HL-60 (cell line): ENCODE measurements at regions not wholly inside any gene's neighbourhood (a gene's known extent, or its start where the extent isn't known, plus 50 kb on each side); places are given as distances from the start of the nearest gene placed in this dataset.

Experiments used
- DNase-seq, 2 experiments: peaks; one replicate each; pipeline ENCODE4 v3.0.0-alpha.2; 2010 to 2020; ENCODE audit warnings: low read depth in 1 of 2, low spot score in 1 of 2
- H3K27ac ChIP-seq: fragments of 250-450 bp; sonication (Bioruptor Pico); replicated peaks from 2 replicates; pipeline ENCODE4 v1.5.1; 2020; ENCODE audit warnings: mild to moderate bottlenecking, moderate library complexity
- H3K27me3 ChIP-seq: fragments of 250-450 bp; sonication (Bioruptor Pico); 2 replicates; pipeline ENCODE4 v1.5.1; 2021; ENCODE audit warnings: mild to moderate bottlenecking, moderate library complexity; ENCODE audit not compliant: insufficient read depth, poor library complexity, severe bottlenecking
- H3K4me3 ChIP-seq: replicated peaks from 2 replicates; pipeline ENCODE4 v1.5.1; 2011; ENCODE audit warnings: mild to moderate bottlenecking, control low read depth, low read length; ENCODE audit not compliant: insufficient read depth
- GABPA ChIP-seq: IDR thresholded peaks from 2 replicates; pipeline ENCODE4 v1.6.1; 2012; ENCODE audit warnings: low read depth
- POLR2AphosphoS5 ChIP-seq: IDR thresholded peaks from 2 replicates; pipeline ENCODE4 v1.6.1; 2012; ENCODE audit warnings: low read depth
- SPI1 ChIP-seq: IDR thresholded peaks from 2 replicates; pipeline ENCODE4 v1.6.1; 2012; ENCODE audit warnings: low read depth, mild to moderate bottlenecking, borderline replicate concordance
- TF ChIP-seq, protein P1 (sequence below): IDR thresholded peaks from one replicate; pipeline ENCODE4 v1.5.1; 2011; ENCODE audit warnings: low read length, control low read depth, inconsistent platforms; ENCODE audit not compliant: insufficient read depth
- TF ChIP-seq, protein P2 (sequence below): IDR thresholded peaks from 2 replicates; pipeline ENCODE4 v1.6.1; 2012; ENCODE audit warnings: low read depth; ENCODE audit not compliant: insufficient replicate concordance

- Histone ChIP-seq H3K27ac (no peak overlapping the region), H3K27me3 (no peaks in the 10 kb centered on the region), H3K4me3 (no peak overlapping the region)
- DNase-seq, result no peak
- no peak for TF ChIP-seq SPI1
- TF ChIP-seq, protein P1, sequence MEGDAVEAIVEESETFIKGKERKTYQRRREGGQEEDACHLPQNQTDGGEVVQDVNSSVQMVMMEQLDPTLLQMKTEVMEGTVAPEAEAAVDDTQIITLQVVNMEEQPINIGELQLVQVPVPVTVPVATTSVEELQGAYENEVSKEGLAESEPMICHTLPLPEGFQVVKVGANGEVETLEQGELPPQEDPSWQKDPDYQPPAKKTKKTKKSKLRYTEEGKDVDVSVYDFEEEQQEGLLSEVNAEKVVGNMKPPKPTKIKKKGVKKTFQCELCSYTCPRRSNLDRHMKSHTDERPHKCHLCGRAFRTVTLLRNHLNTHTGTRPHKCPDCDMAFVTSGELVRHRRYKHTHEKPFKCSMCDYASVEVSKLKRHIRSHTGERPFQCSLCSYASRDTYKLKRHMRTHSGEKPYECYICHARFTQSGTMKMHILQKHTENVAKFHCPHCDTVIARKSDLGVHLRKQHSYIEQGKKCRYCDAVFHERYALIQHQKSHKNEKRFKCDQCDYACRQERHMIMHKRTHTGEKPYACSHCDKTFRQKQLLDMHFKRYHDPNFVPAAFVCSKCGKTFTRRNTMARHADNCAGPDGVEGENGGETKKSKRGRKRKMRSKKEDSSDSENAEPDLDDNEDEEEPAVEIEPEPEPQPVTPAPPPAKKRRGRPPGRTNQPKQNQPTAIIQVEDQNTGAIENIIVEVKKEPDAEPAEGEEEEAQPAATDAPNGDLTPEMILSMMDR, result no peak
- no peak for TF ChIP-seq GABPA
- TF ChIP-seq, protein P2, sequence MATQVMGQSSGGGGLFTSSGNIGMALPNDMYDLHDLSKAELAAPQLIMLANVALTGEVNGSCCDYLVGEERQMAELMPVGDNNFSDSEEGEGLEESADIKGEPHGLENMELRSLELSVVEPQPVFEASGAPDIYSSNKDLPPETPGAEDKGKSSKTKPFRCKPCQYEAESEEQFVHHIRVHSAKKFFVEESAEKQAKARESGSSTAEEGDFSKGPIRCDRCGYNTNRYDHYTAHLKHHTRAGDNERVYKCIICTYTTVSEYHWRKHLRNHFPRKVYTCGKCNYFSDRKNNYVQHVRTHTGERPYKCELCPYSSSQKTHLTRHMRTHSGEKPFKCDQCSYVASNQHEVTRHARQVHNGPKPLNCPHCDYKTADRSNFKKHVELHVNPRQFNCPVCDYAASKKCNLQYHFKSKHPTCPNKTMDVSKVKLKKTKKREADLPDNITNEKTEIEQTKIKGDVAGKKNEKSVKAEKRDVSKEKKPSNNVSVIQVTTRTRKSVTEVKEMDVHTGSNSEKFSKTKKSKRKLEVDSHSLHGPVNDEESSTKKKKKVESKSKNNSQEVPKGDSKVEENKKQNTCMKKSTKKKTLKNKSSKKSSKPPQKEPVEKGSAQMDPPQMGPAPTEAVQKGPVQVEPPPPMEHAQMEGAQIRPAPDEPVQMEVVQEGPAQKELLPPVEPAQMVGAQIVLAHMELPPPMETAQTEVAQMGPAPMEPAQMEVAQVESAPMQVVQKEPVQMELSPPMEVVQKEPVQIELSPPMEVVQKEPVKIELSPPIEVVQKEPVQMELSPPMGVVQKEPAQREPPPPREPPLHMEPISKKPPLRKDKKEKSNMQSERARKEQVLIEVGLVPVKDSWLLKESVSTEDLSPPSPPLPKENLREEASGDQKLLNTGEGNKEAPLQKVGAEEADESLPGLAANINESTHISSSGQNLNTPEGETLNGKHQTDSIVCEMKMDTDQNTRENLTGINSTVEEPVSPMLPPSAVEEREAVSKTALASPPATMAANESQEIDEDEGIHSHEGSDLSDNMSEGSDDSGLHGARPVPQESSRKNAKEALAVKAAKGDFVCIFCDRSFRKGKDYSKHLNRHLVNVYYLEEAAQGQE, result no peak
- TF ChIP-seq POLR2AphosphoS5, result no peak
Observed at GRCh38 chr11:114942207-114942606, 263.9 kb downstream of the NXPE2 start.

- no peak overlapping the region for H3K4me3 ChIP-seq
- DNase-seq, result no peak
- no peaks in the 10 kb centered on the region for H3K27me3 ChIP-seq
Observed at GRCh38 chr11:114949614-114950351, 271.5 kb downstream of the NXPE2 start.

DNA sequence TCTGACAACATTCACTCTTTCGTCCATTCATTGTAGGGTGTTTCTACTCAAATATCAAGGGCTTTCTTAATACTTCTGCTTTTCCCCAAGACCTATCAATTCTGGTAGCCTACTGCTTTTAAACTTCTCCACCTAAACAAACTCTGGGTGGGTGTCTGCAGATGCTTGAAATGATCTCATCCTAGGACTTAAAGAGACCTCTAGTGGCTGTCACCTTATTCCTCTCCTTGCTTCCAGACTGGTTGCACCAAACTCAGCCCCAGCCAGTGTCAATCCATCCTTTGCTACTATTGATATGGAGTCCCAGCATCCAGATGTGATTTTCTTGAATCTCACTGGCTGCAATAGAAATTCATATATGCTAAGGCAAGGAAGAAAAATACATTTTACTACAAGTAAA, 274.7 kb downstream of the NXPE2 start:
- Histone ChIP-seq H3K4me3 (no peak overlapping the region), H3K27me3 (no peaks in the 10 kb centered on the region), H3K27ac (no peak overlapping the region)
- DNase-seq, result no peak
- TF ChIP-seq POLR2AphosphoS5 (no peak), GABPA (no peak)

More at GRCh38 chr11:114949614-114950351, 271.5 kb downstream of the NXPE2 start:
- H3K27ac ChIP-seq, result no peak overlapping the region
- TF ChIP-seq GABPA (no peak), SPI1 (no peak), POLR2AphosphoS5 (no peak)
- TF ChIP-seq, protein P2, result no peak
- TF ChIP-seq, protein P1, result no peak

DNA sequence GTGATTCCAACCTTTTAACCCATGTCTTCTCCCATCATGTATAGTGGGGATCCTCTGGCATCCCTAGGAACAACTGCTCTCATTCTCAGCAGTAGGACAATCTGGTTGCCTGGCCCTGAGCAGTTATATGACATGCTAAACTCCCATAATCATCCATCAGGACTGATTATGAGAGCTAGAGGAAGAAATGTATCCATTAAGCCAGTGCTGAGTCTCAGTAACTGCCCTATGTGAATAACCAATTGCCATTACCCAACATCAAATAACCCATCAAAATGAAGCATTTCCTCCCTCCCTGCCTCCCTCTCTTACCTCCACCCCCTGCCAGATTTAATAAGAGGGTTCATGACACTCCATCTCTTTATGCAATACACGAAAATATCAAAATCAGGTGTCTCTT, 277.6 kb downstream of the NXPE2 start:
- TF ChIP-seq, protein P2, result no peak
- no peak for TF ChIP-seq GABPA
- no peak for TF ChIP-seq POLR2AphosphoS5
- TF ChIP-seq, protein P1, result no peak
- TF ChIP-seq SPI1, result no peak

More for the DNA sequence above, 277.6 kb downstream of the NXPE2 start:
- Histone ChIP-seq H3K27ac (no peak overlapping the region), H3K4me3 (no peak overlapping the region), H3K27me3 (no peaks in the 10 kb centered on the region)
- DNase-seq, result no peak
